HG02571 (cell line): ENCODE measurements at regions not wholly inside any gene's neighbourhood (a gene's known extent, or its start where the extent isn't known, plus 50 kb on each side); places are given as distances from the start of the nearest gene placed in this dataset.
"Not testable (repeated sequence)": the region's sequence is repeated elsewhere in the genome, so short reads cannot be mapped to it uniquely, and the experiment has no call there.

ENCODE experiments used
- ATAC-seq: cut with Tn5 transposase; IDR thresholded peaks from one replicate; pipeline ENCODE4 v1.9.1; 2021; ENCODE audit warnings: mild to moderate bottlenecking, moderate library complexity; ENCODE audit not compliant: unreplicated experiment

GRCh38 chr4:125262502-125262901, 52.3 kb upstream of the FAT4 start:
- ATAC-seq: no peak

GRCh38 chr4:125262079-125262478, 52.7 kb upstream of the FAT4 start:
- no peak for ATAC-seq

- ATAC-seq: no peak
Measured at GRCh38 chr4:125254106-125254505, 60.6 kb upstream of the FAT4 start.

- ATAC-seq: no peak
Measured at GRCh38 chr4:125244848-125245450, 69.8 kb upstream of the FAT4 start.

GRCh38 chr4:125243789-125244397, 70.9 kb upstream of the FAT4 start:
- ATAC-seq: no peak

- no peak for ATAC-seq
Measured at GRCh38 chr4:125235971-125236370, 78.8 kb upstream of the FAT4 start.

- no peak for ATAC-seq
Measured at GRCh38 chr4:125231661-125232060, 83.1 kb upstream of the FAT4 start.

- no peak for ATAC-seq
Measured at GRCh38 chr4:125229596-125230058, 85.1 kb upstream of the FAT4 start.

- no peak for ATAC-seq
Measured at GRCh38 chr4:125225806-125226205, 88.9 kb upstream of the FAT4 start.

GRCh38 chr4:125200556-125200955, 114.2 kb upstream of the FAT4 start:
- no peak for ATAC-seq

- no peak for ATAC-seq
Measured at GRCh38 chr4:125198916-125199315, 115.8 kb upstream of the FAT4 start.

- ATAC-seq: not testable (repeated sequence)
Measured at GRCh38 chr4:125191874-125192459, 122.8 kb upstream of the FAT4 start.

GRCh38 chr4:125191232-125191631, 123.5 kb upstream of the FAT4 start:
- no peak for ATAC-seq

GRCh38 chr4:125187226-125188176, 127.3 kb upstream of the FAT4 start:
- ATAC-seq: no peak

GRCh38 chr4:125184116-125184515, 130.6 kb upstream of the FAT4 start:
- ATAC-seq: no peak

- ATAC-seq: no peak
Measured at GRCh38 chr4:125181804-125182203, 133.0 kb upstream of the FAT4 start.

- ATAC-seq: no peak
Measured at GRCh38 chr4:125179727-125180126, 135.0 kb upstream of the FAT4 start.

GRCh38 chr4:125169192-125169591, 145.6 kb upstream of the FAT4 start:
- ATAC-seq: no peak

GRCh38 chr4:125168531-125168930, 146.2 kb upstream of the FAT4 start:
- no peak for ATAC-seq

GRCh38 chr4:125166012-125166411, 148.7 kb upstream of the FAT4 start:
- ATAC-seq: not testable (repeated sequence)

GRCh38 chr4:125159001-125159400, 155.8 kb upstream of the FAT4 start:
- ATAC-seq: no peak
